Activated CD8-positive, alpha-beta memory T cell treated with anti-CD3 and anti-CD28 coated beads, Interleukin-2, amount 50 U/mL, for 24 hours (primary cell): ENCODE measurements at regions not wholly inside any gene's neighbourhood (a gene's known extent, or its start where the extent isn't known, plus 50 kb on each side); places are given as distances from the start of the nearest gene placed in this dataset.

Source experiments
- DNase-seq: peaks from one replicate; pipeline ENCODE4 v3.0.0-alpha.2; 2020; ENCODE audit errors: extremely low read depth

DNA sequence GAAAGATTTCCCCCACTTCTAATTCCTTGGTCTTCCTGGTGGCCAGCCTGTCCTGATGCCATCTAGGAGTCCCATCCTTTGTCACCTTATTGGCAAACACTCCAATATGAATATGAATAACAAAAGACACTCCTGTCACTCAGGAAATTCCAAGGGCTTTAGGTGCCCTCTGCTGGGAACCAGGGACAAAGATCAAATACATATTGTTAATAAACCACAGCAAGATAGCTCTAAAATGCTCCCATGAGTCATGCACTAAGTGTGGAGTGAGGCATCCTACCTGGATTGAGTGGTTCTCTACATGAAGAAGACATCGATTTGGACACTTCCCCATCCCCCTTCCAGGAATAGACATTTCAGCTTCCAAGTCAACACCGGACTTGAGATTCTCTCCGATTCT lies 823.6 kb downstream of the TBC1D22A start:
- DNase-seq, result no peak

GRCh38 chr22:47583959-47584562 lies 821.6 kb downstream of the TBC1D22A start:
- DNase-seq, result no peak

DNA sequence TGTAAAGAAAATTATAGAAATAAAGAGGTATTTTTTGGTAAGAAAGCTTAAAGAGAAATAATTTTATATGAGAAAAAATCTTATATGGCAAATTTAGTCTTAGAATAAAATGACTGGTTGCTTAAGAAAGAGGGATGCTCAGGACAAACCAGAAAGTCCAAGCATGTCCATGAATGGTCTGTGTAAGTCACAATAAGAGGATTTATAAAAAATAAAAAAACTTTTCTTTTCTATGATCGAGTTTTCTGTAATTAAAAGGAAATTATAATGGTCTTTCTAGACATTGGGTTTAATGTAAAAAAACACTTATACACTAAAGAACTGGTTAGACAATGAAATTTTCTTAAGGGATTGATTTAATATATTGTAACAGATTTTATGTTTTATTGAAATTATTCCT lies 819.6 kb downstream of the TBC1D22A start:
- no peak for DNase-seq

DNA sequence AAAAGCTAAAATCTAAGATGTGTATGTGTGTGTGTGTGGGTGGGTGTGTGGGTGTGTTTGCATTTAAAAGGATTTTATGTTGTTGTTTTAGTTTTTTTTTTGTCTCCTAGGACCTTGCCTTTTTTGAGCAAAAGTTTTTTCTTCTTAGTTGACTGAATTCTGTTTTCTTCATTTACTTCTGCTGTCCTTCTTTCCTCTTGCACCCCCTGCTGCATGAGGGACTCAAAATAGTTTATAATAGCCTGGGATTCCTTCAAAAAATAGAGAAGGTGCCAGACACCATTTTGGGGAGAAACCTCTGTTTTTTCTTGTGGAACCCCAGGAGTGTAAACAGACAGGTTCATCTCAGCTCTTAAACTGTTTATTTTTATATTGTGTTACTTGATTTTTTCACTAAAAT lies 817.7 kb downstream of the TBC1D22A start:
- DNase-seq, result no peak

DNA sequence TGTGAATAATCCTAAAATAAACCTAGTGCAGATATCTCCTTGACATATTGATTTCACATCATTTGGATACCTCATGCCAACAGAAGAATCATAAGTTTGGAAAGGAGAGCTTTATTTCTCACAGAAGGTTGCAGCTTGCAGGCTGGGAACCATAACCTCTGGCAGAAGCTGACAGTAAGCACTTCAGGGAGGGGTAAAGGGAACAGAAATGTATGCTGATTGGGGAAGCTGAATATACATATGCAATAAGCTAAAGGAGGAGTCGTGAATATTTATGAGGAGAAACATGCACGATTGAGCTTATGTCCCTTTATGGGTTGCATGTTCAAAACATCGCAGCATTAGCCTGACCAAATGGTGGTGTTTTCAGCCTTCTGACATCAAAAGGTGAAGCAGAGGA lies 814.5 kb downstream of the TBC1D22A start:
- DNase-seq, result no peak

DNA sequence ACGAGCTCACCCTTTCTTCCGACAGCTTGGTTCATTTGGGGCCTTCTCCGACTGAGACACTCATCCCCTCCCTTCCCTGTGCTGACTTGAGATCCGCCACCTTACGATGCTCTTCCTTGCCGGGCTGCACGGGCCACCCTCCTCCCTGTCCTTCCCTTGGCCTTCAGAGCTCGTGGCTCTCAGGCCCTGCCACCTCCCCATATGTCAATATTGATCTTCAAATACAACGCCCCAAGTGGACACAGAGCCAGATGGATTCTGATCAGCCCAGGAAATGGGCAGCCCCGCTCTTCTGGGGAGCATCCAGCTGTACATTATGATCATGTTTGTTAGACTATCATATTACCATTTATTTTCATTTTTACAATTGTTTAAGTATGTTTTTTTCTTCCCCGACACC lies 812.8 kb downstream of the TBC1D22A start:
- DNase-seq, result no peak

- no peak for DNase-seq
These were observed 812.1 kb downstream of the TBC1D22A start for GRCh38 chr22:47574556-47574955.

- no peak for DNase-seq
These were observed 810.7 kb downstream of the TBC1D22A start for GRCh38 chr22:47573141-47573540.

GRCh38 chr22:47572443-47572842 lies 810.0 kb downstream of the TBC1D22A start:
- no peak for DNase-seq

DNA sequence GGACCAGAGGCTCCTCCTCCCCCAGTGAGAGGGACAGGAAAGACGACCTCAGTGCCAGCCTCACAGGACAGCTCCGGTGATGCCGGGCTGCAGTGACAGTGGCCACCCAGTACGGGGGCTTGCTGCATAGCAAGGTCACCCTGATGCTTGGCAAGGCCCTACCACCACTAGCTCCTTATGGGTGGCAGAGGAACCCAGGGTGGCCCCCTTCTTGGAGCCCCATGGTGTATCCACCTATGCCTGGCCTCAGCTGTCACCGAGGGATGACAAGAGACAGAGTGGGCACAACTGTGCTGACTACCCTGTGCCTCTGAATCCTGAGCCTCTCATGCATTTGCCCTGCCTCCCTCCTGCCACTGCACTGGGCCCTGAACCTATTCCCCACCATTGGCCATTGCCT lies 809.2 kb downstream of the TBC1D22A start:
- no peak for DNase-seq

DNA sequence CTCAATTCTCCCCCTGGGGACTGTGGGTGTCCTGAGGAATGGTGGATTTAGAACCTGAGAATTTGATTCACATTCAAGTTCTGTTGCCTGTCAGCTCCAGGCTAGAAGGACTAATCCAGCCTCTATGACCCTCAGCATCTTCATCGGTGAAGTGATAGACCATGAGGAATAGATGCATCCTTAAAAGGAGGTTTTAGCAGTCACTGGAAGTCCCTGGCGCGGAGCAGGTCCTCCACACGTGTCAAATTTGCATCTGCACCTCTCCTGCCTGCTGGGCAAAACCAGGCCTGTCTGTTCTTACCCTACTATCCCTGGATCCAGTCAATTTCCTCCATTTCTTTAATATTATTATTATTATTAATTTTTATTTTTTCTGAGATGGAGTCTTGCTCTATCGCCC lies 808.4 kb downstream of the TBC1D22A start:
- no peak for DNase-seq

DNA sequence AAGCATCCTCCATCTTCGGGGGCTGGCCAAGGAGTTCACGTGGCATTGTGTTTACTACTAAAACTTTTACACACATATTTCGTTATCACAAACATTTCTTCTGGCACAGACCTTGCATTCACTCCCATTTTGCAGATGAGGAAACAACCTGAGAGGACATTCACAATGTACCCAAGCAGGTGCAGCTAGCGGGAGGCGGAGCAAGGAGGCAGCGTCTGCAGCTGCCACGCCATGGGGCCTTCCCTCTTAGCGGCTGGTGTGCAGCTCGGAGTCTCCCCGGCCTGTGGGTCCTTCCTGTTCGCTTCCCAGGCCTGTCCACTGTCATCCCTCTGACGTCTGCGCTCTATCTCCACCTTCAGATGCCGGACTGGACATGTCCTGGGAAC lies 807.8 kb downstream of the TBC1D22A start:
- DNase-seq, result no peak

- no peak for DNase-seq
These were observed 807.2 kb downstream of the TBC1D22A start for GRCh38 chr22:47569389-47570299.

DNA sequence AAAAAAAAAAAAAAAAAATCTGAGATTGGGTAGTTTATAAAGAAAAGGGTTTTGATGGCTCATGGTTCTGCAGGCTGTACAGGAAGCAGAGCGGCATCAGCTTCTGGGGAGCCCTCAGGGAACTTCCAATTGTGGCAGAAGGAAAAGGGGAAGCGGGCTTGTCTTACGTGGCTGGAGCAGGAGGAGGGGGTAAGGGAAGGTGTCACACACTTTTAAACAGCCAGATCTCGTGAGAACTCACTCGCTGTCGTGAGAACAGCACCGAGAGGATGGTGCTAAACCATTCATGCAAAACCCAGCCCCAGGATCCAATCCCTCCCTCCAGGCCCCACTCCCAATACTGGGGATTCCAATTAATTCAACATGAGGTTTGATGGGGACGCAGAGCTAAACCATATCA lies 806.2 kb downstream of the TBC1D22A start:
- DNase-seq, result no peak

GRCh38 chr22:47567126-47568090 lies 805.0 kb downstream of the TBC1D22A start:
- DNase-seq, result no peak

DNA sequence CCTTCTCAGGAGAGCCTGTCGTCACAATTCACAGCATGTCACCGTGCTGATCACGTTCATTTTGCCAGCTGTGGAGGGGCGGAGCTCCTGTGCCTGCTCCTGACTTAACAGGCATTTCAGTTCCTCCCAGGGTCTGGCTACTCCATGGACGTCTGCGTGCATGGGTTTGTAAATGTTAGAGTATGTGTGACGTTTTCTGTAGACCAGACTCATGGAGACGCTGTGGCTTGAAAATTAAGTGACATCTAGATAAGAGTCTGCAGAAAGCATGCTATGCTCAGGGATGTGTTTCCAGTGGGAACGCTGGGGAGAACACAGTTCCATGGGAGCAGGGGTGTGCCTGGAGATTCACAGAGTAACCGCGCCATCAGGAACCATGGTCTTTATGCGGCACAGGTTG lies 804.0 kb downstream of the TBC1D22A start:
- DNase-seq, result no peak

DNA sequence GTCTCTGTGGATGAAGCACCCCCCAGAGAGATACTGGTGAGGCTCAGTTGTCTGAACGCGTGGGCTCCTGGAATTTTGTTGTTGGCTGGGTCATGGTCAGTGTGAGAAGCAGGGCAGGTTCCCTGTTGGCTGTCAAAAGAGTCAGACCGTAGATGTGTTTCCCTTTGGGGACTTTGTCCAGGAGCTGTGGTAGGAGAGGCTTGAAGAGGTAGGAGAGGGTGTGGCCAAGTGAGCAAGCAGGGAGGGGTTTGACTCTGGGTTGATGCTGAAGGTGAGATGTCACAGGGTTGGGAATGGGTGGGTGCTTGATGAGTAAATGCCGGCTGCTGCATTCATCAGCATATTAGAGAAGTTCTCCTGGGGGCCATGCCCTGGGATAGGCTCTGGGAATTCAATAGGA lies 803.2 kb downstream of the TBC1D22A start:
- no peak for DNase-seq

DNA sequence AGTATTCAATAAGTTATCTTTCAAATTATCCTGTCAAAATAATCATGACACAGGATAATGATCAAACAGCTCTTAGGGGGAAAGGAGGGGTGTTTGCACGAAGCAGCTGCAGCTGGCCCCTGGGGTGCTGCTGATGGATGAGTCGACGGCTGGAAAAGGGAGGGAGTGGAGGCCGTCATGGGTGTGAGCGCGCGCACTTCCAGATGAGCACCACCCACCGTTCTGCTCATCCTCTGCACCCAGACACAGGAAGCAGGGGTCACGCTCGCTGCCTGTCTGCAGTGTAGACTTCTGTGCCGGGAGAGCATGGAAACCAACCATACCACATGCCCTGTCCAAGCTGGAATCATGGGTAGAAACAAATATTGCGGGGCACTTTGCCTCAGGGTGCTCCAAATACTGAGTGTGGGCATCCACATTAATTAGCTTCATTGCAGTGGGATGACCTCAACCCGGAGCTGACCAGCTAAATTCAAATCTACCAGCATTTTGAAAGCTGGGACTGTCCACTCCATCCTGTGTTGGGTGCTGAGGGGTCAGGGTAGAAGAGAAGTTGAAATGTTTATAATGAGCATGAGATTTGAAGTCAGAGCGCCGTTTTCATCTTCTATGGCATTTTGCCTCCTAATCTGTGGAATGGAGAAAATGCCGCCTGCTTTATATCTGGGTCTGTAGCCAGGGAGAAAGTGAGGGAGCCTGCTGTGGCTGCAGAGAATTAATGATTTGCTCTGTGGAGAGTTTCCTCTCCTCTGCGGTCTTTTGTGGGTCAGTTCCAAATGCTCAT lies 802.4 kb downstream of the TBC1D22A start:
- no peak for DNase-seq

DNA sequence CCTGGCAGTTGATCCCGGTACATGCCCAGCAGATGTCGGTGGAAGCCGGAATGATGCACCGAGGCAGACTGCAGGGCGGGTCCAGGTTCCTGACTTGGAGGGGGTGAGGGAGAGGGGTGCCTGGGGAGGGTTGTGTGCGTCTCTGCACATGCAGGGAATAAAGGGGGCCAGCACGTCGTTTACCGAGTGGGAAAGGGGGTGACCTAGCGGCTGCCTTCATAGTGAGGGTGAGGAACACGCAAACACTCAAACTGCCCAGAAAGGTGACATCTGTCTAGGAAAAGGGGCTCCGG lies 801.7 kb downstream of the TBC1D22A start:
- DNase-seq, result no peak

DNA sequence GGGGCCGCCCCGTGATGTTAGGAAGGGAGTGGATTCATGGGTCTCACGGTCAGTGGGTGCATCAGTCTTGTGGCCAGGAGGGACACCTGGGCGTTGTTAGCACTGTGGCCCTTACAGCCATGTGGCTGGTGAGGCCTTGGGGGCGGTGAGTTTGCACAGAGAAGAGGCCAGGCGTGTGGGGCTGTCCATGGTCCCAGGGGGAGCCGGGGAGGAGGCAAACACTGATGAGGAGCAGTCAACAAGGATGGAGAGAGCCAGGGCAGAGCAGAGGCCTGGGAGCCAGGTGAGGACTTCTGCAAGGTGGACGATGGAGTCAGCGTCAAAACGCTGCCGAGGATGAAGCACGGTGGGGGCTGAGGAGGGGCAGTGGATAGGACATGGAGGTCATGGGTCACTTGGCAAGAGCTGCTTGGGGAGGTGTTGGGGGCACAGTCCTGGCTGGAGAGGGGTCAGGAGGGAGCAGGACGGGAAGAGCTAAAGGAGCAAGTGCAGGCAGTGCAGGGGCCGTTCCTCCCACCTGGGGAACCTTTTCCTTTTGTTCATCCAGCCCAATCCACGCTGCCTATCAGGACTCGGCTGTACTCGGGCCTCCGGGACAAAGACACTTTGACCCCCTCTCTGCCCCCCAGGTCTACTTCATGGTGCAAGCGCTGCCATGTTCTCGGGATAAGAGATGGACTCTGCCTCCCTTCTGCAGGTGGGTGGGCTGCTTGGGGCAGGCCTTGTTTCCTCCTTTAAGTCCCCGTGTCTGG lies 801.1 kb downstream of the TBC1D22A start:
- no peak for DNase-seq

DNA sequence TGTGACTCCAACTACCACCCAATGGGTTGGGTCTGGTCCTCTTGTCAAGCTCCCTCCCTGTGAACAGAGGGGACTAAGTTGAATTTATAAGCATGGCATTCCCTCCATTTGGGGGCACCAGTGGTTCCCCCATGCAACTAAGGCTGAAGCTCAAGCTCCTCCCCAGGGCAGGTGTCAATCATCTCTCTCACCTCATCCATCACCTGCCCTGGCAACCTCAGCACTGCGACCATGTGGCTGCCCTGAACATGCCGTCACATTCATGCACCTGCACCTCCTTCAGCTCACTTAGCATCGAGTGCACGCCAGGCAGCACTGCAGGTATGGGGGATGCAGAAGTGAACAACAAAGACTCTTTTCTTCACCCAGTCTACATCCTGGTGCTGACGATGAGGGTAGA lies 799.3 kb downstream of the TBC1D22A start:
- no peak for DNase-seq
